NCI-H345 treated with DMSO at 0.1 percent for 48 hours (cell line): ENCODE measurements at regions not wholly inside any gene's neighbourhood (a gene's known extent, or its start where the extent isn't known, plus 50 kb on each side); places are given as distances from the start of the nearest gene placed in this dataset.
A peak's percentile ranks its signal among the peaks of the same experiment; 100 is the strongest.

Experiments
- DNase-seq: peaks from one replicate; lab custom pipeline; 2025; ENCODE audit not compliant: unreplicated experiment; lab: John Stamatoyannopoulos, UW

DNA sequence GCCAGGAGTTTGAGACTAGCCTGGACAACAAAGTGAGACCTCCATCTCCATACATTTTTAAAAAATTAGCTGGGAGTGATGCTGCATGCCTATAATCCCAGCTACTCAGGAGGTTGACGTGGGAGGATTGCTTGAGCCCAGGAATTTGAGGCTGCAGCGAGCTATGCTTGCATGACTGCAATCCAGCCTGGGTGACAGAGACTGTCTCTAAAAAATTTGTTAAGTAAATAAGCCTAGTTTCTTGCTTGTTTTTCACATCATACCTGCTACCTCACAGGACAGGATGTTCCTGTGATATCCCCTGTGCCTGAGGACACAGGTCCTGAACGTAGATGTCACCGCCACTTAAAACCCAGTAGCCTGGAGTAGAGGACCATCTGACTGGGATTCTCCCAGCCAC is 348.6 kb downstream of the MN1 start:
- DNase-seq = no peak

- no peak for DNase-seq
Observed at GRCh38 chr22:27453725-27454124, 347.8 kb downstream of the MN1 start.

- no peak for DNase-seq
Observed at GRCh38 chr22:27454807-27455450, 346.6 kb downstream of the MN1 start.

DNA sequence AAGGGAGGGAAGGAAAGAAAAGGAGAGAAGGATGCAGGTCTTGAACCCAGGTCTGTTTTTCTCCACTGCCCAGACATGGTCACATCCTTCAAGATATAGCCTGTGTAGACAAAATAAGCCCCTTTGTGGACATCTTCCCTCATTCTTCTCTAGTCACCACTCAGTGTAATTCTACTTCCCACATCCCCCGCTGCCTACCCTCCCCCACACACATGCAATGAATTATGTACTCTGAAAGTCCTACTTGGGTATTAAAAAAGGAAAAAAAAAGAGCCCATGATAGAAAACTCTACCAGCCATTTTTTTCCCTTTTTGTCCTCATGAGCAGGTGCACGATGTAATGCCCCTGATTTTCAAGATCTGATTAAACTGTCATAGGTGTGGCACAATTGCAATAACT is 346.0 kb downstream of the MN1 start:
- DNase-seq = no peak

DNA sequence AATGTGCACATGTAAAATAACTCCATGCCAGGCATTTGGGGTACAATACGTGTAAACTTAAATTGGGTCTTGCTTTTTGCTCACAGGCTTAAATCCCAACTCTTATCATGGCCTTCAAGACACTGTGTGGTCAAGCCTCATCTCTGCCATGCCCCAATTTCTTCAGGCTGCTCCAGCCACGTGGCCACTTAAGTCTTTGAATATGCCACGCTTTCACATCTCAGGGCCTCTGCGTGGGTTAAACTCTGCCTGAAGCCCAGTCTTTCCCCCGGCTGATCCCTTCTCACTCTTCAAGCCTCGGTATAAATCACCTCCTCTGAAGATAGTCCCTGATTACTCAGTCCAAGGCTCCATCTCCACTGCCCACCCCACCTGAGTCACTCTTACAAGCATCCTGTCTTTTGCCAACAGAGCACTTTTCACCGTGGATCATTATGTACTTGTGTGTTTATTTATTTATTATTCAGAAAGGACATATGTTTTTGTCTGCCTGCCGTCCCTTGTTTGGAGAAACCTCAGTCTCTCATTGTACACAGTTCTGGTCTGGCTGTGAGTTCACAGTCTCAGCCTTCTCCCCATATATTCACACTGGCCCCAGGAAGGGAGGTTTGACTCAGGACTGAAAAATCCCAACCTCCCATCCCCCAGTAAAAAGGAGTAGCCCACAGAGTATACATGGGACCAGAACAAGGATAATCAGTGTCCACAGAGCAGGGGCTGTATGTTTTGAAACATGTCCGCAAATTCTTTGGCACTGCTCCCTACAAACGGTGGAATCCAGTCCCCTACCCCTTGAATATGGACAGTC is 344.7 kb downstream of the MN1 start:
- DNase-seq = no peak

DNA sequence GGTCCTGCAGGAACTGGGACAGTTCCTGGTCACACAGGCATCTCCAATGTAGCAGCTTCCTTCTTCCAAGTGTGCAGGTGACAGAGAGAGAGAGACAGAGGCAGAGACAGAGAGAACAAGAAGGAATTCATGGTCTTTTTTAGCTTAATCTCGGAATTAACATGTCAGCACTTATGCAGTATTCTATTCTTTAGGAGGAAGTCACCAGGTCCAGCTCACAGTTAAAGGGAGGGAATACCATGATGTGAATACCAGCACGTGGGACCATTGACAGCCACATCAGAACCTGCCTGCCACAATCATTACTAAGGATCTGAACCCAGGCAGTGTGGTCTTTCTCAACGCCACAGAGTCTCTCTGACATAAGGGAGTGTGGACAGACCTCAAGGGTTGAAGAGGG is 341.6 kb downstream of the MN1 start:
- DNase-seq = no peak

DNA sequence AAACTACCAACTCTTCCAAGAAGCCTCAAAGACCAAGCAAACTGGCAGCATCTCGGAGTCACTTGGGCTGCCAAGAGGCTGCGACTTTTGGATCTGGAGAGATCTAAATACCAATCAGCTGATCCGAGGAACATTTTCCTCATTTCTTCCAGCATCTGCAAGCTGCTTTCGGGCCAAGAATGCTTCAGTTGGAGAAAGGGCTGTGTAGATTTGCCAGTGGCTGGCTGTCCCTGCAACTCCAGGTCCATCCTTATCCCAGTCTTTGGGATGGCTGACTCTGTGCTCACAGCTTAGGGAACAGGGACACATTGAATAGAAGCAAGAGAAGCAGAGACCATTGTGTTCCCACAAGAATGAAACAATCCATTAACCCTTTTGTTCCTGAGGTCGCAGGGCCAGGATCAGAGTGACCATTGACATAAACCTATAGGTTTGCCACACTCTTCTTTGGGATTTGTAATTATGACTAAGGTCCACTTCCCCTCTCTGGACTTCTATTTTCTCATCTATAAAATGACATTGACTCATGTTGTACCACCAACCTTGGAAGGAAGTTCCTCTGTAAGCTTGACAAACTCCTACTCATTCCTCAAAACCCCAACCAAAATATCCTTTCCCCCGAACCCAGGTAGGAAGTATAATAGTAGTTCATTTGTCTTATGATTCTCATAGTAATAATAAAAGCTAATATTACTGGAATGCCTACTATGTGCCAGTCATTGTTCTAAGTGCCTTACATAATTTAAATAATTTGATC is 340.8 kb downstream of the MN1 start:
- DNase-seq = no peak

- DNase-seq = no peak
Observed at GRCh38 chr22:27461470-27461869, 340.1 kb downstream of the MN1 start.

GRCh38 chr22:27462190-27462589 is 339.4 kb downstream of the MN1 start:
- peak; percentile 24 for DNase-seq

- DNase-seq = no peak
Observed at GRCh38 chr22:27463121-27463660, 338.4 kb downstream of the MN1 start.

GRCh38 chr22:27466229-27466628 is 335.3 kb downstream of the MN1 start:
- DNase-seq = no peak

GRCh38 chr22:27466778-27467438 is 334.6 kb downstream of the MN1 start:
- no peak for DNase-seq

DNA sequence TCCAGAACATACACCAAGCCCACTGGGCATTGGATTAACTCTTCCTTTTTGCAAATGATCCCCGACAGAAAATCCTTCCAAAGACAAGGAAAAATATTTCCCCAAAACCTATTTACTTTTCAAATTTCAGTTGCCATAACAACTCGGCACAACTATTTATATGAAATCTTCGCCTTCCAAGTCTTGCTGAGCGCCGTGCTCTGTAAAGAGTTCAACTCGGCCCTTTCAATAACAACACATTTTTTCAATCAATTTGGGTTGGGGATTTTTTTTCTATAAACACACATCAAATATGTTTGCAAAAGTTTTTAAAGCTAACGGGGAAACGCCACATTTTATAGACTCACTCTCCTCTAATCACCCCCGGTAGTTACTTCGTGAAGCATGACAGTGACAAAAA is 333.8 kb downstream of the MN1 start:
- DNase-seq = no peak

- DNase-seq = no peak
Observed at GRCh38 chr22:27468712-27469111, 332.8 kb downstream of the MN1 start.

DNA sequence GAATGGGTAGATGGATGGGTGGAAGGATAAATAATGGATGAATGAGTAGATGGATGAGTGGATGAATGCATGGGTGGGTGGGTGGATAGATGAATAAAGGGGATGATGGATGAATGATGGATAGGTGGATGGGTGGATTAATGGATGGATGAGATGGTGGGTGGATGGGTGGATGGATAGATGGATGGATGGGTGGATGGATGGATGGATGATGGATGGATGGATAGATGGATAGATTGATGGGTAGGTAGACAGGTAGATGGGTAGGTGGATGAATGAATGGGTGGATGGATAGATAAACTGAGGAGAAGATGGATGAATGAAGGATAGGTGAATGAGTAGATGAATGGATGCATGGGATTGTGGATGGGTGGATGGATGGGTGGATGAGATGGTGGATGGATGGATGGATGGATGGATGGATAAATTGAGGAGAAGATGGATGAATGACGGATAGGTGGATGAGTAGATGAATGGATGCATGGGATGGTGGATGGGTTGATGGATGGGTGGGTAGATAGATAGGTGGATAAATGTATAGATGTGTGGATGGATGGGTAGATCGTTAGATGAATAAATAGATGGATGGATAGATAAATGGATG is 331.3 kb downstream of the MN1 start:
- no peak for DNase-seq

DNA sequence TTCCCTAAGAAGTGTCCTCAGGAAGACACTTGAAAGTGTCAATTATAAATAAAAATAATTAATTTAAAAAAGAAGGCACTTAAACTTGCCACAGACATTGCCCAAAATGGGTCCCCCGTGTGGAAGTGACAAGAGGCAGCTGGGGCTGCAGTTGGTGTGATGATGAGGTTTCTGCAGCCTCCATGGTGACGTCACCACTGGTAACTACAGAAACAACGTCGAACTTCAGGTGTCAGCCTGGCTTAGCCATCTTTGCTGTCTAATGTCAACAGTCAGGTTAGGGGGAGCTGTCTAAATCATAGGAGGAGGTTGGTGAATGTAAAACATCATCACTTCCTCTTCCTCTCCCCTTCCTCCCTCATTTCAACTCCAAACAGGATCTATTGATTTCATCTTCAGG is 328.6 kb downstream of the MN1 start:
- no peak for DNase-seq

GRCh38 chr22:27473533-27473932 is 328.0 kb downstream of the MN1 start:
- DNase-seq = no peak

DNA sequence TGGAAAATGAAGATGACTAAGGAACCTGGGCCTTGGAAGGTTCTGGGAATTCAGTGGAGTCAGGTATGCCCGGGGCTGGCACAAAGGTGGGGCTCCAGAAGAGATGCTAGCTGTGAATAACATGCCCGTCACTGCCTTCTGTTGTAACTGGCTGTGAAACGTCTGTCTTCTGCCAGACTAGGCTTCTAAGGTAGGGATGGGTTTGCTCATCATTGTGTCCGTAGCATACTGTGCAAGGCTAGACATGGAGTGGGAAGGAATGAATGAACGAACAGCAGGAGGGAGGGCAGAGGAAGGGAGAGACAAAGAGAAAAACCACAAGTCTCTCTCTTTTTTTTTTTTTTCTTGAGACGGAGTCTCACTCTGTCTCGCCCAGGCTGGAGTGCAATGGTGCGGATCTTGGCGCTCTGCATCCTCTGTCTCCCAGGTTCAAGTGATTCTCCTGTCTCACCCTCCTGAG is 327.4 kb downstream of the MN1 start:
- no peak for DNase-seq

- no peak for DNase-seq
Observed at GRCh38 chr22:27474711-27475547, 326.6 kb downstream of the MN1 start.

DNA sequence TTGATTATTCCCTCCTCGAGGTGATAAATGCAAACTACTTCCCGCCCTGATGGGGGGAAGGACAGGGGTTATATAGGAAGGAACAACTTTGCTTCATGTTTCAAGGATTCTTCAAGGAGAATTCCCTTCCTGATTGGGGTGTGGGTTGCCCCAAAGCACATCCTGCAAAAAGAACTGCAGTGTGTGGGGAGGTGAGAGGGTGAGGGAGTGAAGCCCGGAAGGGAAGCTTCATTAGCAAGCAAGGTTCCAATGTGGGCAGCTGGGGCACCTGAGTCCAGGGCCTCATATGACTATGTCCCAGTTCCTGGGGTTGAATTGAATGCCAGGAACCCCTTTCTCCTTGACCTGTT is 326.0 kb downstream of the MN1 start:
- no peak for DNase-seq
